GM06990 (cell line): ENCODE measurements at regions not wholly inside any gene's neighbourhood (a gene's known extent, or its start where the extent isn't known, plus 50 kb on each side); places are given as distances from the start of the nearest gene placed in this dataset.

Source experiments
- DNase-seq: peaks from one replicate; pipeline ENCODE4 v3.0.0-alpha.2; 2011; ENCODE audit not compliant: insufficient read length; ENCODE audit errors: extremely low read depth
- H3K27me3 ChIP-seq: replicated peaks from 2 replicates; pipeline ENCODE4 v1.6.0; 2011; ENCODE audit warnings: low read length; ENCODE audit not compliant: control insufficient read depth, insufficient read depth
- H3K36me3 ChIP-seq: 2 replicates; pipeline ENCODE4 v1.5.1; 2011; ENCODE audit warnings: low read length; ENCODE audit not compliant: control insufficient read depth, insufficient read depth
- H3K4me3 ChIP-seq: replicated peaks from 2 replicates; pipeline ENCODE4 v1.5.1; 2011; ENCODE audit warnings: low read depth, mild to moderate bottlenecking, control low read depth, low read length
- TF ChIP-seq, protein P1 (sequence below): IDR thresholded peaks from 2 replicates; pipeline ENCODE4 v1.5.1; 2011; ENCODE audit warnings: low read length, control low read depth, mild to moderate bottlenecking, inconsistent platforms; ENCODE audit not compliant: insufficient read depth, poor library complexity, severe bottlenecking

DNA sequence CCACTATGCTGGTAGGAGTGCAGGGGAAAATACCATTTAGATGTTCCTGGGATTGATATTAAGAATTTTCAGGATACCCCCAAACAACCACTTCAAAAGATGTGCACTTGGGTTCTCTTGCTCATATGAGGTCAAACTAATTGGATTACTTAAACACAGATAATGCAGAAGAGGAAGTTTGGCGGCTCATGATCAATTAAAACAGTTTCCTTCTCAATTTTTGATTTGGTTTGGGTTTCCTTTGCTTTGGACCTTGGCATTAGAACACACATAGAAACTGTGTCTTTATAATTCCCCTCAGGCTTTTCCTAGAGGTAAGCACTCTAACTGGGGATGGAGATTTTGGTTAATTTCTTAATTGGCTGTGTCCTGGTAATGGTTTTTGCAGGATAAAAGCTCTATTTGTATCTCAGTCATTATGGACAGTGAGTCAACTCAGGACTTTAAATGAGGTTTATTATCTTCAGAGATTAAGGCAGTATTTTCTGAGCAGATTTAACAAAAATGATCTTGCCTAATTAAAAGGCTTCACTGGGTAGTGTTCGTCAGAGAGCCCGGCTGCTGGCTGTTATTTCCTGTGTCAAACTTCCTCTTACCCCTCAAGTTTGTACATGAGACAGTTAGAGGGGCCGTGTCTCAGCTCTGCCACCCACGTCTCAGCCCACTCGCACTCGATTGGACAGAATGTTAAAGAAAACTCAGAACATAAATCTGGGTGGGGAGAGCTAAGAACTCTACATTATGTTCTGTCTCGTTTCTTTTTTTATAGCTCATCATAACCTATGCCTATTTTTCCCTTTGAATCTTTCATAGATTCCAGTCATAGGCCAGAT, 50.3 kb upstream of the PREP start:
- H3K36me3 ChIP-seq: no peaks in the 10 kb centered on the region
- no peak overlapping the region for H3K4me3 ChIP-seq
- peak; percentile 26 for DNase-seq
- H3K27me3 ChIP-seq: no peaks in the 10 kb centered on the region
- TF ChIP-seq, protein P1, sequence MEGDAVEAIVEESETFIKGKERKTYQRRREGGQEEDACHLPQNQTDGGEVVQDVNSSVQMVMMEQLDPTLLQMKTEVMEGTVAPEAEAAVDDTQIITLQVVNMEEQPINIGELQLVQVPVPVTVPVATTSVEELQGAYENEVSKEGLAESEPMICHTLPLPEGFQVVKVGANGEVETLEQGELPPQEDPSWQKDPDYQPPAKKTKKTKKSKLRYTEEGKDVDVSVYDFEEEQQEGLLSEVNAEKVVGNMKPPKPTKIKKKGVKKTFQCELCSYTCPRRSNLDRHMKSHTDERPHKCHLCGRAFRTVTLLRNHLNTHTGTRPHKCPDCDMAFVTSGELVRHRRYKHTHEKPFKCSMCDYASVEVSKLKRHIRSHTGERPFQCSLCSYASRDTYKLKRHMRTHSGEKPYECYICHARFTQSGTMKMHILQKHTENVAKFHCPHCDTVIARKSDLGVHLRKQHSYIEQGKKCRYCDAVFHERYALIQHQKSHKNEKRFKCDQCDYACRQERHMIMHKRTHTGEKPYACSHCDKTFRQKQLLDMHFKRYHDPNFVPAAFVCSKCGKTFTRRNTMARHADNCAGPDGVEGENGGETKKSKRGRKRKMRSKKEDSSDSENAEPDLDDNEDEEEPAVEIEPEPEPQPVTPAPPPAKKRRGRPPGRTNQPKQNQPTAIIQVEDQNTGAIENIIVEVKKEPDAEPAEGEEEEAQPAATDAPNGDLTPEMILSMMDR: no peak
